DMS53 treated with DMSO at 0.1 percent for 48 hours (cell line): ENCODE measurements at regions not wholly inside any gene's neighbourhood (a gene's known extent, or its start where the extent isn't known, plus 50 kb on each side); places are given as distances from the start of the nearest gene placed in this dataset.

Experiments used
- DNase-seq: peaks from one replicate; lab custom pipeline; 2025; ENCODE audit not compliant: unreplicated experiment; lab: John Stamatoyannopoulos, UW

DNA sequence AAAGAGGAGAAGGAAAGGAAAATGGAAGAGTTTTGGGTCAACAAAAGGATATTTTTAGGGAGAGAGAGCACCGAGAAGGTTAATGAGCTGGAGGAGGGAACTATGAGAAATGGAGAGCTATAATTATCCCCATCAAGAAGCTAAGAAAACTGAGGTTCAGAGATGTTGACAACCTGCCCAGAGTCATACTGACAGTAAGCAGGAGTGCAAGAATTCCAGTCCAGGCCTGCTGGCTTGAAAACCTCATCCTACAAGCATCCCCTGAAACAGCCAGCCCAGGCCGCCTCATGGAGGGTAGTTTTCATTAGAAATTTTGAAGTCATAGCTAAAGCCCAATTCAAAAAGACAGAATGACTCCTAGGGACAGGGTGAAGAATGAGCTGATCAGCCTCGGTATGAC, 172.1 kb upstream of the LRFN2 start:
- no peak for DNase-seq

DNA sequence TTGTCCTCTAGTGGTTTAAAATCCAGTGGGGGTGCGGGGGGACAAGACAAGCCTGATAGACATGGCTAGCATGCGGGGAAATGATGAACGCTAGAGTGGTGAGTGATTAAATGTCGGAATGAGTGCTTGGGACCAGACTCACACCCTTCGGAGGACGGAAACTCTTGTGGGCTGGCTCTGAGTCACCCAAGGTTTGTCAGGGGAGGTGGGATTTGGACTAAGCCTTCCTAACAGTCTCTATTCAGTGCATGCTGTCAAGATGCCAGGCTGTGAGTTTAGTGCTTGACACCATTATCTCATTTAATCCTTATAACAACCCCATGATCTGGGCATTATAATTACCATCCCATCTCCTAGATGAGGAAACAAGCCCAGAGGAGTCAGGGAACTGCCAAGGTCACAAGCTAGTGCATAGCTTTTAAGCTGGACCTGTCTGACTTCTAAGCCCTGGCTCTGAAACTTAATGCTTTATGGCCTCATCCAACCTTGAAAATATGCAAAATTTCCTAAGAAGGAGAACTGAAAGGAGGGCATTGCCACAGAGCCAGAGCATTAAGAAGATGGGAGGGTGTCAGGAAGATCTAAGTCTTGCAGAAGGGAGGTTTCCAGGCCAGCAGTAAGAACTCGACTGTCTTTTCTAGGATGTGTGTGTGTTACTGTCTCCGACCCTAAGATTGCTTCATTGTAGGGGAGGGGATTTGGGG, 168.7 kb upstream of the LRFN2 start:
- DNase-seq = no peak

DNA sequence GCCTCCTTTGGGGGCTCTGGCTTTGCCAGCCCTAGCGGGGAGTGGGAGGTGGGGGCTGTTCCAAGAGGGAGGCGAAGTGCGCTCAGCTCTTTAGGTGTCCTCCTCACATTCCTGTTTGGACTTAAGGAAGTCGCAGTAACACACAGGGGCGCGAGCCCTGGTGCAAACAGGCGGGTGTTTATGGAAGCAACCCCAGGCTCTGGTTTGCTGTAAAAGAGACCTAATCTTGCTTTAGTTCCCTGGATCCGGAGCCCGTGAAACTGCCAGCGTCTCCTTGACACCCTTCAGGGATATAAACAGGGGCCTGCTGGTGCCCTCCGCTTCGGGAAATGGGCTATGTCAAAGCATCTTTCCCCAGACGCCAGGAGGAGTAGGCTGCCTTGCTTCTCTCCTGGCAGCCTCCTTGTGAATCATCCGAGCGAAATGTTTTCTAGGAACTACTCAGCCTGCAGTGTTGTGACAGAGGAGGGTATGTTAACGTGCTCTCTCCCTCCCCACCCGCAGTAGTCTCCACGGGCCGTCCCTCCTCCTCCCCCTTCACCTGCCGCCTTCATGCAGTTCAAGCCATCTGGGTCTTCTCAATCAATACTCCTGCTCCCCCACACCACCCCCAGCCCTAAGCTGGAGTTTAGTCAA, 168.0 kb upstream of the LRFN2 start:
- DNase-seq = no peak

DNA sequence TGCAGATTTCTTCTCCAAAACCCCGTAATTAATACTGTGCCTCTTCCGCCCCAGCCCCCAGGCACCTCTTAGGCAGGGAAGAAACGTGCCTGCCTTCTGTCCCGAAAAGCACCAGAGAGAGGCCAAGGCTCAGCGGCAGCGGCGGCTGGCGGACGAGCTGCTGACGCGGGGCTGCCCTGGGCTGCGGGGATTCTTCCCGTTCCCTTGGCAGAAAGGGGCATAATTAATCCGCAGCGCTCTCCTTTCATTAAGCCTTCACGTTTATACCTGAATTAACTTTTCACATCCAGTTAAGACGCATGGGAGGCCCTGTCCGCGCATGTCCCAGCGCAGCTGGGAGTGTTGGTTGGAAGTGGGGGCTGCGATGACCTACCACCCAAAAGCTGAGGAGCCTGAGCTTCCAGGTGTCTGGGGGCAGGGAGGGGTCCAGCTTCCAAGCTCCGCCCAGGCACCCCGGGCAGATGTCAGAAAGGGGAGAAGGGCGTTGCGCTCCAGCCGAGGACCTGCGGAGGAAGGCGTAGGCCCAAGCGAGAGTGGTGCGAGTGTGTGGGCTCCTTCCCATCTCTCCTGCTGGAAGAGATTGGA, 167.4 kb upstream of the LRFN2 start:
- no peak for DNase-seq

DNA sequence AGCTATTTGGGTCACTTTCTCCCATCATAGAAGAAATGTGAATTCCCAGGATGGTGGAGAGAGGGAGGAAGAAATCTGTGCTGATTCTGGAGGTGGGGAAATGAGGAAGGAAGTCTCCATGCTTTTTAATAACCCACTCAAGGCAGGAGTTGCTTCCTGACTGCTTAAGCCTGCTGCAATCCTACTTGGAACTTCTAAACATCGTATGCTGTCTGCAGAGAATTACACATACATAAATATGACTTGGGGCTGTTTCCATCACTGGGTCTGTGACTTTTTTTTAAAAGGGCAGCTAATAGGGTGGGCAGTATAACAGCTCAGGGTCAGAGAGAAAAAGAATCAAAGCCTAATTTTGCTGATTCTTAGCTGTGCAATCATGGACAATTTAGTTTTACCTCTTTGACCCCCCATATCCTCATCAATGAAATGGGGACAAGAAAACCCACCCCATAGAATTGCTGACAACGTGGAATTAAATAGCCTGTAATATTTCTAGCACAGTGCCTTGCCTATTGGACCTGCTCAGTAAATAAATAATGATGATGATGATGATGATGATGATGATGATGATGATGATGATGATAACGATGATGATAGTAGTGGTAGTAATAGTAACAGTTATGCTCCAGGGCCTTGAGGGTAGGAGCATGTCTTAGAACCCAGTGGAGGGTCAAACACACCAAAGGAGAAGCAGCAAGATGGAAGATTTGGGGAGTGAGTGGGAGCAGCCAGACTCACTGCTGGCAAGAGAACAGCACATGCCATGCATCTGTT, 166.7 kb upstream of the LRFN2 start:
- no peak for DNase-seq

DNA sequence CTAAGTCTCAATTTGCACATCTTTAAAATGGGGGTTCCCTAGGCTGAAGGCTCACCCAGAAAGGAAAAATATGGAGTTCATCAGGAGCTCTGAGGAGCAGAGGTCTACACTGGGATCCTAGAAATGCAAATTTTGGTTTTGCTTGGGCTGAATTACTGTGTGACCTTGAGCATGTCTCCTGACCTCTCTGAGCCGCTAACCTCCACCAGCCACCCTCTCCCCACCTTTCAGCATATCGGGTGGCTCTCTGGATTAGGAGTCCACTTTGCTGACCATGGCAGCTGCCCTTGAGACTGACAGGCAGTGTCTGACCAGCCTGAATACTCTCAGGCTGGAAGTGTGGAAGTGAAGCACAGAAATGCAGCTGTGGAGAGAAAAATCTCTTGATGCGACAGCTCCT, 165.9 kb upstream of the LRFN2 start:
- DNase-seq = no peak

DNA sequence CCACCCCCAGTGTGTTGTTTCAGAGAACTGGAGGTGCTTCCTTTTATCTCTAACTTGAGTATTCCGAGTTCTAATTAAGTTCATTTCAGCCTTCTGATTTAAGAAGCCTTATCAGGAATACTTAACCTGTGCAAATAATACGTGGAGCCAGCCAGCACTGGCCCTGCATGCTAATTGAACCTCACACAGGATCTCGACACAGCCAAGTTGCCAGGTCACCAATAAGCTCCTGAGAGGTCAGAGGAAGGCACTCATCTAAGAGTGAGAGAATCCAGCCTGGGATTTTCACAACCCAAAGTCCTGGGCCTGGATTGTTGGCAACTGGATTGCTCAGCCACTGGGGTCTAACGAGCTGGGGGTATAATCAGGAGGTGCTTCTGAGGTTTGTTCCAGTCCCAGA, 157.7 kb upstream of the LRFN2 start:
- no peak for DNase-seq

DNA sequence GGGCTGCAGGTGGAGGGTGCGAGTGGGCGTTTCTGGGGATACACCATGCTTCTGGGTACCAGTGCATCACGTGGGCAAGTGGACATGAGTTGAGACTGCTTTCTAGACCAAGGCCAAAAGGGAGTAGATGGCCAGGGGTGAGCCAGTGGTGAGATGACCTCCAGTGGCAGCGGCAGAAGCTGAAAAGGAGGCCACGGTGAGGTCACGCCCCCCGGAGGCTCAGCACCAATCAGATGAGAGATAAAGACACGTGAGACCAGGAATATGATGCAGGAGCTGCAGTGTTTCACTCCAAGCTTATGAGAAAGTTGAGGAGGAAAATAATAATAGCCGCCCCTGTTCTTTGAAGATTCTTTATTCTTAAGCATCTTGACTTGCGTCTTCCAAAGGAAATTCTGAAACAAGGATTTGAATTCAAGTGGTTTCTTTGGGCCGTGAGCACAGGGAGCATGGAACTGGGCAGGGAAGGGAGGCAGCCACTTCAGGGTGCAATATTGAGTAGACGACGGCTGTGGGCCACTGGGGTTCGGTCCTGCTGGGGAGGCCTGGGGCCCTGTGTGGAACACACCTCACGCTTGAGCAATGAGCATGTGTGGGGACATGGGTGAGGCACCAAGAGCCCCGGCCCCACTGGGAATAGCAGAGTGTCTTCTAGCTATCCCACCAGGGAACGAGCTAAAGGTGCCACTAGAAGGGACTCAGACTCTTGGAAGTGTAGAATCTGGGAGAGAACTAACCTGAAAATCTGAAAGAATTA, 156.7 kb upstream of the LRFN2 start:
- no peak for DNase-seq

DNA sequence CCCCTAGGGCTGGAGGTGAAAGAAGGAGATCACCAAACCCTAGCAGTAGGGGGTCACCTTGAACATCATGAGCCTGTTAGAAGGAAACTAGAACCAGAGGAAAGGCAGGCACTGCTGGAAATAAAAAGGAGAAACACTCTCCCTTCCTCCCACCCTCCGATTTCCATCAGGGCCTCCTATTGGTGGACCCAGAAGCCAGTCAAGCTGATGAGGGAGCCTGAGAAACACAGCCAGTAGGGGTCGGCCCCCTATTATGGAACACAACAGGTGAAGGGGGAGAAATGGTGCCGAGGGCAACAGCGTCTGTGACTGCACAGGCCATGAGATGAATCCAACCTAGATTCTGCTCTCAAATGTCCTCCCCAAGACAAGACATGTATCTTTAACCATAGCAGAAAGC, 156.1 kb upstream of the LRFN2 start:
- no peak for DNase-seq

DNA sequence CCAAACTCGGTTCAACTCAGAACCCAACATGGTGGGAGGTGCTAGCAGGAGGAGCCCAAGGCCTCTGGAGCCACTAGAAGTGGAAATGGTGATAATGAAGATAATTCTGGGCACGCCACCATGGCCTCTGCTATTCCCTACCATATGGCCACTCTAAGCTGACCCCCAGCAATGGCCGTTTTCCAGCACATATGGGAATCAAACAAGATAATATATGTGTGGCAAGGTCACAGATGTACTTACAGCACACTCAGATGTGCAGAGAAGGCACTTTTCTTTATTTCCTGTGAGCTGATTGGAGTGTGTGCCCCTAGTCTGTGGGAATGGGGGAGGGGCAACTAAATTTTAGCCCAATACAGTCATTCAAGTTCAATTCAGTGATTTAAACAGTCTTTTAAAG, 153.4 kb upstream of the LRFN2 start:
- DNase-seq = no peak

DNA sequence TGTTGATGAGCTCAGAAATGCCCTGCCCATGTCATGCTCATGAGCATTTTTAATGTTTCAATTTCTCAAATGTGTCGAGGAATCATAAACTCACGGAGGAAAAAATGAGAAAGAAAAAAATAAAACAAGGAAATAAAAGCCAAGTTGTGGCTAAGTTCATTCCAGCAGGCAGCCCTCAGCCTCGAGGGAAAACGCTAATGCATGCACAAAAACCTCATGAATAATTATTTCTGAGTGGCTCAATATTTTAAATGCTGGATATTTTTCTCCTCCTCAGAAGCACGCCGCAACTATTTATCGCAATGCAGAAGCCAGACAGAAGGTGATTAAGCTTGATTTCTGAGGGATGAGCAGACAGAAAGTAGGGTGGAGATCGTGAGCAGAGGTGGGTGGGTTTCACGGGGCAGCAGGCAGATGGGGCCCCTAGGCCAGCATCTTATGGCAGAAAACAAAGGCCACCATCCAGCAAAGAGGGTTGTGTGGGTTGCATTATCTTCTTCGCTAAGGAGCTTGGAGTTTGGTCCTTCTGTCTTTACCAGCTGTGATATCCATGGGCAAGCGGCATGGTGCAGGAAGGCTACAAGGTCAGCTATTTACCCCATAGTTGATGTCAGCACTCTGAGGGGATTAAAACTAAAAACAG, 151.5 kb upstream of the LRFN2 start:
- DNase-seq = no peak

DNA sequence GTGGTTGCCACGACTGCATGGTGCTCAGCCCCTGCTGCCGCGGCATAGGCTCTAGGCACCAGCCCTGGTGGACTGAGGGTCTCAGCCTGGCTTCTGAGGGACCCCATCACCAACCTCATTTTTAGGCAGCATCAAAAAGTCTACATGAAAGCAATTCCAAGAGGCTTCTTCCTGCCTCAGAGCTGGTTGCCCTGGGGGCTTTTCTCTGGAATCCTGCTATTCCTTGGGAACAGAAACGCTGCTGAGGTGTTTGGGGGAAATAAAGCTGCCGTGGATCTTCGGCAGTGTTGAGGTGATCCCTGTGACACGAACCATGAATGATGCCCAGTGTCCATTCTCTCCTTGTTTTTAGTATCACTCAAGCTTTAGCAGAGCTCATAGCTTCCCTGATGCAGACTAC, 148.4 kb upstream of the LRFN2 start:
- DNase-seq = no peak

DNA sequence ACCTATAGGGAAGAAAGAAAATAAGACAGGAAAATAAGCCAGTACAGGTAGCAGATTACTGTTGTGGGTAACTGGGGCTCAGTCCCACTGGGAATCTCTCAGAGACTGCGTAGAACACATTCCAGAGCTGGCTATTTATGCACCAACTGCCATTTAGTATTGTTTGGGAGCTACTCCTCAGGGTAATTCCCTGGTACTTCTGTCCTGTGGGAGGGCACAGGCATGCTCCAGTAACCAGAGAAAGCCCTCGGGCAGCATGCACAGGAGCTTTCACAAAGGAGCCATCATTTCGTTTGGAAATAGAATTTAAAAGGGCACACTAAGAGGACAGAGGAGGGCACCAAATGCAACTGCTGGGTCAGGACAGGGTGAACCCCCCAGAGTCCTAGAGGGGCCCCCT, 148.0 kb upstream of the LRFN2 start:
- DNase-seq = no peak

DNA sequence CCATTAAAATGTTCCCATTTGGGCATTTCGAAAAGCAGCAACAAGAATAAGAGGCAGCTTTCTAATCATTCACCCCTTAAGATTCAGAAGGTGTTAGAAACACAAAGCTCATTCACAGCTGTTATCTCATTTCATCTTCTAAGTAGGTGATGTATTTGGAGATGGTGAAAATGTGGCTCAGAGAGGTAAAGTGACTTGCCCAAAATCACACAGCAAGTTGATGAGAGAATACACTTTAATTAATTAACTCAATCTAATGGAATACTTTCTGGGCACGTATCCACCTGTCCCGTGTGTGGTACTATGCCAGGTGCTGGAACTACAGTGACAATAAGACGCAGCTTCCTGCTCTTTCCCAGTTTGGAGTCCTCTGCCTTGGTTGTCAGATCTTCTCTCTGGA, 147.4 kb upstream of the LRFN2 start:
- DNase-seq = no peak

DNA sequence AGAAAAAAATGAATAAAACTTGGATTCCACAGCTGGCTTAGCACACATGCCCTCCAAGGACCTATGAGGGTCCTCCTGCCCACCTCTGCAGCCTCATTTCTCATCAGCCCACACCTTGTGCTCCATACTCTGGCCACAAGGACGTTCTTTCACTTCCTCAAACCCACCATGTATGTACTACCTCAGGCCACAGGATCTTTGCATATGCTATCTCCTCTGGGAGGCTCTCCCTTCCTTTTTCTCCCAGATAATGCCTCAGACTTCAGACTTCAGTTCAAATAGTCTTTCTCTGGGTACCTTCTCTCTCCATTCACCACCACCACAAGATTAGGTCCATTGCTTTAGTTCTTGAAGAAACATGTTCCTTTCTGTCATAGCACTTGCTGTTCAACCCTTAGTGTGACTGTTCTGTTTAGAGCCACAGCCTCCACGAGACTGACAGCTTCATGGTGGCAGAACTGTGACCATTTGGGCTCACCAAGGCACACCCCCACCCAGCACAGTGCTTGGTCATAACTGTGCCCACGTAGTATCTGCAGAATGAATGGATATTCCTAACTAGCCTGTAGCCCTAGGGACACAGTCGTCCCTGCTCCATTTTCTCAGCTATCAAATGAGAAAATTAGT, 146.7 kb upstream of the LRFN2 start:
- DNase-seq = no peak

DNA sequence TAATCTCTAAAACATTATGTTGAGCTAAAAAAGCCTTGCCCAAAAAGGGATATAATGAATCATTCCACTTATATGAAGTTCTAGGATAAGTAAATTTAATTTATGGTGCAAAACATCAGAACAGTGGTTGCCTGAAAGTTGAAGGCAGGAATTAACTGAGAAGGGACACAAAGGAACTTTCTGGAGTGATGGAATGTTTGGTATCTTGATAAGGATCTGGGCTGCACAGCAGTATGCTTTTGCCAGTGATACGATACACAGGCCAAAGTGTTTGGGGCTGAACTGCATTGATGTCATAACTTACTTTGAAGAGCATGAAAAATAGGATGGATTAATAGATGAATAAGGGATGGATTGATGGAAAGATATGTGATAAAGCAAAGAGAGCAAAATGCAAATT, 146.1 kb upstream of the LRFN2 start:
- no peak for DNase-seq

DNA sequence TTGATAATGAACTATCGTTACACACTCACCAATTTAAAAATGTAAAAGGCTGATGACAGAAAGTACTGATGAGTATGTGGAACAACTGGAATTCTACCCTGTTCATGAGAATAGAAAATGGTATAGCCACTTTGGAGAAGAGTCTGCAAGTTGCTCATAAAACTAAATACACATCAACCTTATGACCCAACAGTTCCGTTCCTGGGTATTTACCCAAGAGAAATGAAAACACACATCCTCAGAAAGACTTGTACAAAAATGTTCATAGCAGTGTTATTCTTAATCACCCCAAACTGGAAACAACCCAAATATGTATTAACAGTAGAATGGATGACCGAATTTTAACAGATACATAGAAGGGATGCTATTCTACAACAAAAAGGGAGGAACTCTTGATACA, 145.7 kb upstream of the LRFN2 start:
- DNase-seq = no peak

DNA sequence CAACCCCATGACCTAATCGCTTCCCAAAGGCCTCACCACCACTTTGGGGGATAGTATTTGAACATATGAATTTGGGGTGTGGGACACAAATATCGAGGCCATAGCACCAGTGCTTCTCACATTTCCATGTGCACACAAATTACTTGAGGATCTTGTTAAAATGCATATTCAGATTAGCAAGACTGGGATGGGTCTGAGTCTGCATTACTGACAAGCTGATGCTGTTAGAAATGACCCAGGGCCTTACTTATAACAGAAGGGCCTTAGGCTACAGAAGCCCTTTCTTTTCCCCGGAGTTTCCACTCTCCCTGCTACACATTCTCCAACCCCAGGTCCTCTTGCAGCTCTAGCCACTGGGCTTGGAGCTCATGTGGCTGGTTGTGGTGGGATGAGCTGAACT, 141.5 kb upstream of the LRFN2 start:
- no peak for DNase-seq

DNA sequence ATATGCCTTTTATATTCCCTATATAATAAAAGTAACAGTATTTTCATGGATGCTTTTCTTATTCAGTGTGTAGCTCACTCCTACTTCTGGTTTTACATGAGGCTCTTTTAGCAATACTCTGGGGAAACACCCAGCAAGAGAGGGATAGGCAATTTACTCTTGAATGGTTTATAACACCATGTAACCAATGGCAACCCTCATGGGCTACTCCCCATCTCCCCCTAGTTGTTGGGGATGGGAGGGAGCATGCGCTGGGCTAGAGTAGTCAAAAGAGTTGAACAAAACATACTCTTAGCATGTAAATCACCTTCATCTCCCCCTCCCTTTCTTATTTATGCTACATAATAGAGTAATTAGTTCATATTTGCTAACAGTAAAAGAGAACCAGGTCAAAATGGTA, 140.1 kb upstream of the LRFN2 start:
- DNase-seq = no peak

DNA sequence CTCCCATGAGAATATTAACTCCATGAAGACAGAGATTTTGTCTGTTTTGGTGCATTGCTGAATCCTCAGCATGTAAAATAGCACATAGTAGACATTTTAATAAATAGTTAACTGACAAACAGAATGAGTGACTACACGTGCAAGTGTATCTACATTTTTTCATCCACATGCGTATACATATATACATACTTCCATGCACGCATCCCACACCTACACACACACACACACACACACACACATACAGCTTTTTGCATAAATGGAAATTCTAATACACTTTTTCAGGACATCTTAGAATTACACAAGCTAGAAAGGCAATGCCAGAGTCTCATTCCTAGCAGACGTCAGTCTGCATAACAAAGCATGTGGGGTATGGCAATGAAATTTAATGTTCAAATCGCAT, 139.7 kb upstream of the LRFN2 start:
- no peak for DNase-seq
